Ishikawa (cell line): ENCODE measurements at regions not wholly inside any gene's neighbourhood (a gene's known extent, or its start where the extent isn't known, plus 50 kb on each side); places are given as distances from the start of the nearest gene placed in this dataset.

Source experiments
- CEBPB ChIP-seq: IDR thresholded peaks from 2 replicates; pipeline ENCODE4 v1.6.1; 2012
- CREB1 ChIP-seq: IDR thresholded peaks from 2 replicates; pipeline ENCODE4 v1.6.1; 2012; ENCODE audit warnings: low read depth
- EP300 ChIP-seq: IDR thresholded peaks from 2 replicates; pipeline ENCODE4 v1.6.1; 2012; ENCODE audit warnings: borderline replicate concordance
- NFIC ChIP-seq: IDR thresholded peaks from 2 replicates; pipeline ENCODE4 v1.6.1; 2012
- TCF12 ChIP-seq: IDR thresholded peaks from 2 replicates; pipeline ENCODE4 v1.6.1; 2012; ENCODE audit warnings: low read depth
- TF ChIP-seq, protein P1 (sequence below): IDR thresholded peaks from 2 replicates; pipeline ENCODE4 v1.6.1; 2012
- TF ChIP-seq, protein P2 (sequence below): IDR thresholded peaks from 2 replicates; pipeline ENCODE4 v1.6.1; 2012

DNA sequence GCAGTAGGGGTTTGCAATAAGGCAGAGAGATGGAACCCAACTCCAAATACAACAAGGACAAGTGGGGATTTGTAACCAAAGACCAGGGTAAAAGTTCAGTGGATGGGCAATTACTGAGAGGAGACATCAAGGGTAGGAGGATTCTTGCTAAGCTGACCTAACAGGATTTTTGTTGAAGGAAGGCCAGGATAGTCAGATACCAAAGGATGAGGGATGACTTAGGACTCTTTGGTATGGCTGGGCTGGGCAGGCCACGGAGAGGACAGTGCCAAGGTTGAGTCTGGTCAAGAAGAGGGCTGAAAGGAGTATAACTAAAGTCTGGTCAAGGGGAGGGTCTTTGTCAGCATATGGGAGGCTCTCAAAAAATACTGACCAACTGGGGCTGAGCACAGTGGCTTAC, 85.3 kb upstream of the UBE2E2 start:
- TF ChIP-seq TCF12: no peak
- TF ChIP-seq CEBPB: no peak
- TF ChIP-seq, protein P1, sequence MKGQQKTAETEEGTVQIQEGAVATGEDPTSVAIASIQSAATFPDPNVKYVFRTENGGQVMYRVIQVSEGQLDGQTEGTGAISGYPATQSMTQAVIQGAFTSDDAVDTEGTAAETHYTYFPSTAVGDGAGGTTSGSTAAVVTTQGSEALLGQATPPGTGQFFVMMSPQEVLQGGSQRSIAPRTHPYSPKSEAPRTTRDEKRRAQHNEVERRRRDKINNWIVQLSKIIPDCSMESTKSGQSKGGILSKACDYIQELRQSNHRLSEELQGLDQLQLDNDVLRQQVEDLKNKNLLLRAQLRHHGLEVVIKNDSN: no peak
- TF ChIP-seq, protein P2, sequence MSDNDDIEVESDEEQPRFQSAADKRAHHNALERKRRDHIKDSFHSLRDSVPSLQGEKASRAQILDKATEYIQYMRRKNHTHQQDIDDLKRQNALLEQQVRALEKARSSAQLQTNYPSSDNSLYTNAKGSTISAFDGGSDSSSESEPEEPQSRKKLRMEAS: no peak
- no peak for TF ChIP-seq EP300
- no peak for TF ChIP-seq CREB1
- no peak for TF ChIP-seq NFIC
